Caki2 (cell line): ENCODE measurements at regions not wholly inside any gene's neighbourhood (a gene's known extent, or its start where the extent isn't known, plus 50 kb on each side); places are given as distances from the start of the nearest gene placed in this dataset.
"Not testable (repeated sequence)": the region's sequence is repeated elsewhere in the genome, so short reads cannot be mapped to it uniquely, and the experiment has no call there.

Experiments used
- DNase-seq: peaks from one replicate; pipeline ENCODE4 v3.0.0-alpha.2; 2015; ENCODE audit warnings: low read depth
- in situ Hi-C: cut with HindIII; loops from 2 replicates; pipeline ENCODE4 v1.10.0; 2016; ENCODE audit warnings: low sequenced_read_pairs, low pct_unique_long_range_greater_than_20kb, mixed read lengths

- in situ Hi-C loops: no loop called here
- DNase-seq: no peak
Measured at GRCh38 chr20:5492937-5493336, 117.9 kb downstream of the GPCPD1 start.

GRCh38 chr20:5491455-5491854 is 119.4 kb downstream of the GPCPD1 start:
- DNase-seq: no peak
- in situ Hi-C loops: no loop called here

DNA sequence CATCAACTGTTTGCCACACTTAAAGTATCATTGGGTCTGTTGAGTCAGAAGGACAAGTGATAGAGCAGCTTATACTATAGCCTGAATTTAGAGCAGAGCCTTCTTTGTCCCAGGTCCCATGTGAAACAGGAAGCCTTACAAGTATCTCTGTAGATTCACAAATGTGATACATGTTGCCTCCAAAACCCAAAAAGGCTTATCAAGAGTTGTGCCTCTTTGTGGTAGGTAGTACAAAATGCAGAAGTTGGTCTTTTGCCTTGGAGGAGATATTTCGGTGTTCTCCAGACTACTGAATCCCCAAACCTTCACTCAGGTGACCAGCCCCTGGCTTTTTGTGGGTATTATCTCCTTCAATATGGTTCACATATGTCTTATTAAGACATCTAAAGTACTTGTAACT is 121.2 kb downstream of the GPCPD1 start:
- in situ Hi-C loops: no loop called here
- no peak for DNase-seq

GRCh38 chr20:5488823-5489222 is 122.0 kb downstream of the GPCPD1 start:
- DNase-seq: no peak
- in situ Hi-C loops: no loop called here

DNA sequence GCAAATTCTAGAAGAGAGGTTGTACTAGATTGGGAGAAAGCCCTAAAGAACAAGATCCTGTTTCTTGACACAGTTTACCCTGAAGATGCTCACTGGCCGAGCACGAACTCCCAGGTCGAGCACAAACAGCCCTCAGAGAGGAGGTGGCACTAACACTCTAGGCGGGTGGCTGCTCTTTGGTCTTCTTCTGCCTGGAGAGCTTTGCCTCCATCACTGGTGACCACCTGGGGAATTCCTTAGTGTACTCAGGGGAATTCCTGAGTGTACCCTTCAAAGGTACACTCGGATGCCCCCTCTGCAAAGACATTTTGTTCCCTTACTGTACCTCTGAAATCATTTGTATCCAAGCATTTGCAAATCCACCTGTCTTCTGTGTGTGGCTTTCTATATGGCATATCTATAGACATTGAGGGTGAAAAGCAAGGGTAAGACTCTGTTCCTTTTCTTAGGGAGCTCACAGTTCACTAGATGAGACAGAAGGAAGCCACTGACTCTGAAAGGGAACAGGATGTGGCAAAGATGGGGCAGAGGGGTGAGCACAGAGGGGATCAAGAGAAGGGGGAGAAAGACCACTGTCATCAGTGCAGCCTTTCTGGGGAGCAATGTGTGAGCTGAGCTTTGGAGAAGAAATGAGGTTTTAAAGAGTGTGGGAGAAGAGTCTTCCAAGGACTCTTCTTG is 124.3 kb downstream of the GPCPD1 start:
- no peak for DNase-seq
- in situ Hi-C loops: no loop called here

DNA sequence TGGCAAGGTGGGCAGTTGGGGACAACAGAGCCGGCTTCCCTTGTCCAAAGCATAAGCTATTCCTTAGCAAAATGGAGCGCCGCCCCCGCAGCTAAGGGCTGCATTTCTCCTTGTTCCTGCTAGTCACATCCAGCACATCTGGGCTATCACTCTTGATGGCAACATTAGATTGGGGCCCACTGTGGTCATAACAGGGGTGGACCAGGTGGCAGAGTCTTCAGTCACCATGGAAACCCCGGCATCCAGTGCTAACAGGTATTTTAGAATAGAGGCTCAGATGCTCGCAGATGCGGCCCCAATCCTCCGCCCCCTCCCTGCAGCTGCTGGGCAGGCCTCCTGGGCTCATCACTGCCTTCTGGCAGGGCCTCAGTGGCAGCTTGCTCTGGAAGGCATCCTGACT is 125.9 kb downstream of the GPCPD1 start:
- in situ Hi-C loops: no loop called here
- DNase-seq: no peak

- in situ Hi-C loops: no loop called here
- no peak for DNase-seq
Measured at GRCh38 chr20:5484346-5484745, 126.5 kb downstream of the GPCPD1 start.

DNA sequence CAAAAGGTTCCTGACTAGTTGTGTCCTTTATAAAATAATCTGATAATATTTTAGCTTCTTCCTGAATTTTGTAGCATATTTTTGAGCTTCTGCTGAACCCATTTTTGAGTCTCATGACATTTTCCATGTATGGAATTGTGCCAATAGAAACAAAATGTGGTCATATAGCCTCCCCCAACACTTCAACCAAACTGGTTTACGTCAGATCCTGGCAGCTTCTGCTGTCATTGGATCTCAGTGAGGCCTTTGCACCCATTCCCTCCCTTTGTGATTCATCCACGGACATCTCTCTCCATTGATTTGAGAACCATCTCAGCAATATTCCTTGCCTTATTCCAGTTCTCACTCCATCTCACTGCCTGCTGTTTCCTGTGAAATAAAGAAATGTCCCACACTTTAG is 128.0 kb downstream of the GPCPD1 start:
- no peak for DNase-seq
- in situ Hi-C loops: no loop called here

DNA sequence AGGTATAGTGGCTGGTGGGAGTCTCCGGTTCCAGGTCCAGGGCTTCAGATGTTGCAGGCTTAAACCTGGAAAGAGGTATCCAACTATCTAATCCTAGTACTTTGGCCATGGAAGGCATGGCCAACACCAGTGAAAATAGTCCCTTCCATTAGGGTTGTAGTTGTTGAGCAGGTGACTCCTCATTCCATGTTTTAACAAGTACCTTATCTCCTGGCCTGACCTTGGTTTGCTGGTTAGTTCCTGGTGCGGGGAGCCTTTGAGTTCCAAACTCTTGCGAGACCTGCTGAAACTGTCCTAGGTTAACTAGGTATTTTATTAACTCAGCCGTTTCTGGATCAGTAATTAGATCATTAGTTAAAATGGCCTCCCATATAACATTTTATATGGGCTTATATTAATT is 128.9 kb downstream of the GPCPD1 start:
- in situ Hi-C loops: no loop called here
- DNase-seq: no peak

GRCh38 chr20:5480824-5481600 is 129.8 kb downstream of the GPCPD1 start:
- in situ Hi-C loops: no loop called here
- no peak for DNase-seq

DNA sequence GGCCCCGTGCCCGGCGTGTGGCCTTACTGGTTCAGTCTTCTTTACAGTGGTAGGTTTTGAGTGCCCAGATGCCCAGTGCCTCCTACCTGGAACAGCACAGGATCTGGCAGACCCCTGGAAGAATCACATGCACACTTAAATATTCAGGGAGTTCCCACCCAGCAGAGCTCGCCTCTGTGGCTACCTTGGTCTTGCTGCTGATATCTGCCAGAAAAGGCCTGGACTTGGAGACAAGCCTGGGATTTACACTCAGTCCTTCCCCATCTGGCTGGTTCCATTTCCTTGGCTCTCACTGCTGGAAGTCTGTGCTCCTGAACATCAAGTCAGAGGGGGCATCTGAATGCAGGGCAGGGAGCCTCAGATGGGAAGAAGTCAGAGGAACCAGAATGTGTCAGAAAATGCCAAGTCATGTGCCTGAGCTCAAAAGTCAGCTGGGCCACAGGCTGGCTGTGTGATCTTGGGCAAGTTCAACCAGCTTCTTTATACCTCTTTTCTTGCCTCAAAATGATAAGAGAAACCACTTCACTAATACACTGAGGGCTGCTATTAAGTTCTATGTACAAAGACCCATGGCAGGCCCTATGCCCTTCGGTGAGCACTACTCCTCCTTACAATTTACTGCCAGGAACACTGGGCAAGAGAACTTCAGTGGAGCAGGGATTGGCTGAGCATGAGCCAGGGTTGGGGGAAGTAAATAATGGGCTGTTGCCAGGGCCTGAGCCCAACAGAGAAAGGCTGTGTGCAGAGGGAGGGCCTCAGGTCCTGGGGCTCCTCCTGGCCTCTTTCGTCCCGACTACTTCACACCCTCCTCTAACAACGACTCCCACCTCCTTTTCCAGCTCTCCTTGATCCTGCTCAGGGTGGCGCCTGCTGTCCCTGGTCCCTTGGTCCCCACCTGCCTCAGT is 135.9 kb downstream of the GPCPD1 start:
- DNase-seq: no peak
- in situ Hi-C loops: no loop called here

GRCh38 chr20:5471866-5472265 is 138.9 kb downstream of the GPCPD1 start:
- in situ Hi-C loops, DNase-seq: not testable (repeated sequence)

DNA sequence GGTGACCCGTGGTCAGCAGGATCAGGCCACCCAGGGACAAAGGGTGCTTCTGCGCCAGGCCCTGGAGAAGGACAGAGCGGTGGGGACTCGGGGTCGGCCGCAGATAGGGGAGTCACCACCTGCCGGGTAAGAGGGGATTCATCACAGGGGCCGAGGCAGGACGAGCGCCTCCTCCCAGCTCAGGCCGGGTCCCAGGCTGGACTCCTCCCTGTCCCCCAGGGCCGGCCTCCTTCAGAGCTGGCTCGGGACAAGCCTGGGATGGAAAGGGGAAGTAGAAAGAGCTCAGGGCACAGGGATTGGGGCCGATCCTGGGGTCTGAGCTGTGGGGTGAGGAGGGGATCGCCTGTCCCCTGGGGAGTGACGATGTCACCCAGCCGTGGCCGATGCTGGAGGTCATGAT is 139.4 kb downstream of the GPCPD1 start:
- in situ Hi-C loops: no loop called here
- DNase-seq: no peak

GRCh38 chr20:5470943-5471342 is 139.9 kb downstream of the GPCPD1 start:
- in situ Hi-C loops: no loop called here
- DNase-seq: no peak

GRCh38 chr20:5470458-5470857 is 140.3 kb downstream of the GPCPD1 start:
- in situ Hi-C loops: no loop called here
- no peak for DNase-seq

GRCh38 chr20:5469111-5469510 is 141.7 kb downstream of the GPCPD1 start:
- in situ Hi-C loops: no loop called here
- no peak for DNase-seq

- DNase-seq: no peak
- in situ Hi-C loops: no loop called here
Measured at GRCh38 chr20:5467086-5467485, 143.7 kb downstream of the GPCPD1 start.

GRCh38 chr20:5465604-5465927 is 145.2 kb downstream of the GPCPD1 start:
- no peak for DNase-seq
- in situ Hi-C loops: no loop called here

GRCh38 chr20:5464901-5465603 is 145.8 kb downstream of the GPCPD1 start:
- in situ Hi-C loops: no loop called here
- DNase-seq: no peak
